ENCODE measurements at regions not wholly inside any gene's neighbourhood (a gene's known extent, or its start where the extent isn't known, plus 50 kb on each side); places are given as distances from the start of the nearest gene placed in this dataset.

- H2AFZ ChIP-seq (ENCODE audit: low read depth, low read length, poor library complexity, severe bottlenecking), result no peak overlapping the region
- H3K9me3 ChIP-seq (ENCODE audit: control insufficient read depth in 1 of 2, insufficient read depth in 1 of 2, low read depth in 1 of 2, low read length in 2 of 2), result peaks cover 26 to 31% of the 10 kb centered on the region in 2 experiments; a peak in 2 of 4 replicates
- CTCF ChIA-PET, result no interaction called here
- no TSS peak for BruUV-seq (replicated peaks)
- no peak overlapping the region for H3K4me2 ChIP-seq (ENCODE audit: low read length)
- no peaks in the 10 kb centered on the region for H3K9me2 ChIP-seq (ENCODE audit: insufficient read depth)
- DNase-seq (ENCODE audit: low read depth, low spot score) (peak; percentile 52), ATAC-seq (peak; percentile 69; the same call in 1 of the 2 replicates)
- TF ChIP-seq MAX (IDR thresholded peaks at IDR 0.05) (no peak; the same call in 1 of the 2 replicates), RAD21 (IDR thresholded peaks at IDR 0.05; ENCODE audit: low read depth) (peak; percentile 51), POLR2A (IDR thresholded peaks at IDR 0.05; ENCODE audit: borderline replicate concordance, extremely low read depth, insufficient read depth, insufficient read length) (no peak), CTCF (IDR thresholded peaks at IDR 0.05 in 2 of 3, conservative IDR thresholded peaks at IDR 0.05 in 1 of 3; ENCODE audit: borderline replicate concordance in 1 of 3, insufficient read depth in 1 of 3, low read depth in 2 of 3, low read length in 2 of 3) (peak; percentile 70 to 98 (median 95)), CBX3 (IDR thresholded peaks at IDR 0.05; ENCODE audit: low read depth) (peak; percentile 100)
- no peak overlapping the region for H3K27ac ChIP-seq (ENCODE audit: low read depth, low read length)
- H3K36me3 ChIP-seq (ENCODE audit: control insufficient read depth in 1 of 2, insufficient read depth in 2 of 2, low read length in 2 of 2), result no peaks in the 10 kb centered on the region
- H4K20me1 ChIP-seq (ENCODE audit: insufficient read depth), result no peaks in the 10 kb centered on the region
- no peaks in the 10 kb centered on the region for H3K27me3 ChIP-seq (ENCODE audit: insufficient read depth, low read length)
- H3K4me3 ChIP-seq (replicated peaks in 1 of 2; ENCODE audit: low read depth in 1 of 2, low read length in 2 of 2), result no peak overlapping the region
- H3K79me2 ChIP-seq (ENCODE audit: insufficient read depth, low read length), result no peaks in the 10 kb centered on the region
- intact Hi-C loops (cut with micrococcal nuclease), result no loop called here
- H3K4me1 ChIP-seq (ENCODE audit: control insufficient read depth in 1 of 2, insufficient read depth in 2 of 2, low read length in 2 of 2), result no peaks in the 10 kb centered on the region
- no peak overlapping the region for H3K9ac ChIP-seq (ENCODE audit: low read length)
- RAD21 ChIA-PET (ENCODE audit: low non-redundant PET in 1 of 2, low total read pairs in 2 of 2, uncharacterized antibody in 2 of 2, unreplicated experiment in 2 of 2), result no interaction called here
- POLR2A ChIA-PET, result no interaction called here
These were observed 64.2 kb downstream of the PHETA1 start for GRCh38 chr12:111304642-111305071.

- no peak overlapping the region for H3K9ac ChIP-seq (ENCODE audit: low read length)
- TF ChIP-seq JUND (IDR thresholded peaks at IDR 0.05) (no peak), TCF7L2 (IDR thresholded peaks at IDR 0.05; ENCODE audit: borderline replicate concordance, extremely low read depth, insufficient read depth, insufficient read length) (no peak), EGR1 (IDR thresholded peaks at IDR 0.05; ENCODE audit: low read depth) (no peak), ZBTB33 (IDR thresholded peaks at IDR 0.05; ENCODE audit: extremely low read depth, insufficient replicate concordance, low read length) (no peak), POLR2AphosphoS5 (IDR thresholded peaks at IDR 0.05; ENCODE audit: low read depth, low read length) (no peak), SP1 (IDR thresholded peaks at IDR 0.05; ENCODE audit: low read depth) (no peak), EZH2phosphoT487 (IDR thresholded peaks at IDR 0.05; ENCODE audit: borderline replicate concordance) (no peak), RAD21 (IDR thresholded peaks at IDR 0.05; ENCODE audit: low read depth) (no peak), FOSL1 (IDR thresholded peaks at IDR 0.05; ENCODE audit: low read depth) (no peak)
These were observed 65.4 kb downstream of the PHETA1 start for GRCh38 chr12:111303531-111303930.

More at GRCh38 chr12:111303531-111303930, 65.4 kb downstream of the PHETA1 start:
- Histone ChIP-seq H3K27me3 (ENCODE audit: insufficient read depth, low read length) (no peaks in the 10 kb centered on the region), H3K36me3 (ENCODE audit: control insufficient read depth in 1 of 2, insufficient read depth in 2 of 2, low read length in 2 of 2) (no peaks in the 10 kb centered on the region), H3K79me2 (ENCODE audit: insufficient read depth, low read length) (no peaks in the 10 kb centered on the region), H3K9me3 (ENCODE audit: control insufficient read depth in 1 of 2, insufficient read depth in 1 of 2, low read depth in 1 of 2, low read length in 2 of 2) (peaks cover 26 to 31% of the 10 kb centered on the region in 2 experiments; a peak in 2 of 4 replicates), H3K27ac (ENCODE audit: low read depth, low read length) (no peak overlapping the region), H3K4me3 (replicated peaks in 1 of 2; ENCODE audit: low read depth in 1 of 2, low read length in 2 of 2) (no peak overlapping the region), H3K4me2 (ENCODE audit: low read length) (no peak overlapping the region), H4K20me1 (ENCODE audit: insufficient read depth) (no peaks in the 10 kb centered on the region), H3K9me2 (ENCODE audit: insufficient read depth) (no peaks in the 10 kb centered on the region), H3K4me1 (ENCODE audit: control insufficient read depth in 1 of 2, insufficient read depth in 2 of 2, low read length in 2 of 2) (no peaks in the 10 kb centered on the region), H2AFZ (ENCODE audit: low read depth, low read length, poor library complexity, severe bottlenecking) (no peak overlapping the region)
- DNase-seq (ENCODE audit: low read depth, low spot score) (no peak), ATAC-seq (no peak)
- CTCF ChIA-PET, result interaction anchor here (0.9 kb wide), 1 partner anchor 9 kb away, joined by 3 read pairs; no protein-coding TSS in a partner anchor
- RAD21 ChIA-PET (ENCODE audit: low non-redundant PET in 1 of 2, low total read pairs in 2 of 2, uncharacterized antibody in 2 of 2, unreplicated experiment in 2 of 2), result no interaction called here
- intact Hi-C loops (cut with micrococcal nuclease), result no loop called here
- POLR2A ChIA-PET, result no interaction called here
- BruUV-seq (replicated peaks), result no TSS peak
